DOHH2 (cell line): ENCODE measurements at regions not wholly inside any gene's neighbourhood (a gene's known extent, or its start where the extent isn't known, plus 50 kb on each side); places are given as distances from the start of the nearest gene placed in this dataset.
"Not testable (repeated sequence)": the region's sequence is repeated elsewhere in the genome, so short reads cannot be mapped to it uniquely, and the experiment has no call there.

ENCODE experiments used
- EZH2phosphoT487 ChIP-seq: fragments of 200-600 bp; sonication (generic); IDR thresholded peaks from 2 replicates; pipeline ENCODE4 v1.6.1; 2017; ENCODE audit warnings: borderline replicate concordance, mild to moderate bottlenecking, antibody characterized with exemption, low read length, moderate library complexity, mixed read lengths
- TF ChIP-seq, protein P1 (sequence below): fragments of 200-600 bp; sonication (generic); IDR thresholded peaks from one replicate; pipeline ENCODE4 v1.5.1; 2014; ENCODE audit warnings: antibody characterized with exemption, mild to moderate bottlenecking, low read depth, low read length; ENCODE audit not compliant: poor library complexity, severe bottlenecking

- TF ChIP-seq, protein P1, sequence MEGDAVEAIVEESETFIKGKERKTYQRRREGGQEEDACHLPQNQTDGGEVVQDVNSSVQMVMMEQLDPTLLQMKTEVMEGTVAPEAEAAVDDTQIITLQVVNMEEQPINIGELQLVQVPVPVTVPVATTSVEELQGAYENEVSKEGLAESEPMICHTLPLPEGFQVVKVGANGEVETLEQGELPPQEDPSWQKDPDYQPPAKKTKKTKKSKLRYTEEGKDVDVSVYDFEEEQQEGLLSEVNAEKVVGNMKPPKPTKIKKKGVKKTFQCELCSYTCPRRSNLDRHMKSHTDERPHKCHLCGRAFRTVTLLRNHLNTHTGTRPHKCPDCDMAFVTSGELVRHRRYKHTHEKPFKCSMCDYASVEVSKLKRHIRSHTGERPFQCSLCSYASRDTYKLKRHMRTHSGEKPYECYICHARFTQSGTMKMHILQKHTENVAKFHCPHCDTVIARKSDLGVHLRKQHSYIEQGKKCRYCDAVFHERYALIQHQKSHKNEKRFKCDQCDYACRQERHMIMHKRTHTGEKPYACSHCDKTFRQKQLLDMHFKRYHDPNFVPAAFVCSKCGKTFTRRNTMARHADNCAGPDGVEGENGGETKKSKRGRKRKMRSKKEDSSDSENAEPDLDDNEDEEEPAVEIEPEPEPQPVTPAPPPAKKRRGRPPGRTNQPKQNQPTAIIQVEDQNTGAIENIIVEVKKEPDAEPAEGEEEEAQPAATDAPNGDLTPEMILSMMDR = not testable (repeated sequence)
- not testable (repeated sequence) for TF ChIP-seq EZH2phosphoT487
Observed at GRCh38 chr5:145446875-145447274, 388.3 kb downstream of the PRELID2 start.
